B cell (primary cell): ENCODE measurements at regions not wholly inside any gene's neighbourhood (a gene's known extent, or its start where the extent isn't known, plus 50 kb on each side); places are given as distances from the start of the nearest gene placed in this dataset.

Source experiments
- ATAC-seq: fragments of 200-7000 bp; cut with Tn5 transposase; one replicate; pipeline ENCODE4 v1.10.0; 2021; ENCODE audit warnings: low read depth, mild to moderate bottlenecking, moderate number of reproducible peaks, moderate library complexity
- CTCF ChIA-PET: fragments of 350-600 bp; sonication (Branson Sonifier 250); formaldehyde crosslinking; loops from one replicate; lab custom pipeline; 2021; ENCODE audit warnings: antibody characterized with exemption, inconsistent platforms; lab: Charles Lee
- POLR2A ChIA-PET: fragments of 350-600 bp; sonication (Branson Sonifier 250); formaldehyde crosslinking; loops from one replicate; lab custom pipeline; 2021; ENCODE audit warnings: antibody characterized with exemption; lab: Charles Lee
- DNase-seq: peaks from one replicate; pipeline ENCODE4 v3.0.0; 2013
- H2AFZ ChIP-seq: 2 replicates; pipeline ENCODE4 v1.6.1; 2012; ENCODE audit warnings: mild to moderate bottlenecking, low read depth, low read length; ENCODE audit not compliant: insufficient read depth, poor library complexity, severe bottlenecking
- H3K27ac ChIP-seq, 2 donors: 1 replicate in 1 of 2; 2 replicates in 1 of 2; pipeline ENCODE4 v1.5.1; 2012 to 2013; ENCODE audit warnings: low read length in 2 of 2, mild to moderate bottlenecking in 2 of 2, moderate library complexity in 1 of 2
- H3K27me3 ChIP-seq, 4 experiments: fragments of 200-600 bp in 1 of 4; sonication (generic) in 1 of 4; replicated peaks in 1 of 4; 1 replicate in 2 of 4; 2 replicates in 2 of 4; pipeline versions ENCODE4 v1.6.1 to v1.7.0; 2013 to 2016; ENCODE audit warnings: low read length in 3 of 4, mild to moderate bottlenecking in 2 of 4, mixed read lengths in 1 of 4, moderate library complexity in 1 of 4; ENCODE audit not compliant: insufficient read depth in 4 of 4, control insufficient read depth in 3 of 4; ENCODE audit errors: control extremely low read depth in 1 of 4
- H3K36me3 ChIP-seq, 2 experiments: replicated peaks in 1 of 2; 1 replicate in 1 of 2; 2 replicates in 1 of 2; pipeline versions ENCODE4 v1.6.1 to v1.7.1; 2013; ENCODE audit warnings: low read length in 1 of 2; ENCODE audit not compliant: insufficient read depth in 2 of 2, control insufficient read depth in 1 of 2; ENCODE audit errors: control extremely low read depth in 1 of 2, extremely low read depth in 1 of 2
- H3K4me1 ChIP-seq, 2 donors: fragments of 200-600 bp in 1 of 2; sonication (generic) in 1 of 2; 1 replicate in 1 of 2; 2 replicates in 1 of 2; pipeline versions ENCODE4 v1.5.1 to v1.6.1; 2013 to 2017; ENCODE audit warnings: low read length in 2 of 2; ENCODE audit not compliant: control insufficient read depth in 2 of 2, insufficient read depth in 2 of 2
- H3K4me2 ChIP-seq: replicated peaks from 2 replicates; pipeline ENCODE3; 2012; ENCODE audit warnings: mild to moderate bottlenecking, low read depth, low read length; ENCODE audit not compliant: poor library complexity, severe bottlenecking
- H3K4me3 ChIP-seq, 5 experiments: fragments of 200-600 bp in 1 of 5; sonication (generic) in 1 of 5; 1 replicate in 3 of 5; 2 replicates in 2 of 5; pipeline versions ENCODE4 v1.5.1 to v1.7.0; 2011 to 2016; ENCODE audit warnings: low read length in 4 of 5, mild to moderate bottlenecking in 4 of 5, low read depth in 2 of 5, control low read depth in 1 of 5, moderate library complexity in 1 of 5; ENCODE audit not compliant: insufficient read depth in 1 of 5; ENCODE audit errors: control extremely low read depth in 1 of 5, extremely low read depth in 1 of 5
- H3K79me2 ChIP-seq: fragments of 200-600 bp; sonication (generic); one replicate; pipeline ENCODE4 v1.6.0; 2016; ENCODE audit warnings: low read length; ENCODE audit not compliant: control insufficient read depth, insufficient read depth
- H3K9ac ChIP-seq: fragments of 200-600 bp; sonication (generic); 2 replicates; pipeline ENCODE4 v1.6.1; 2017; ENCODE audit warnings: mild to moderate bottlenecking, low read length, moderate library complexity
- H3K9me3 ChIP-seq, 3 donors: one replicate each; pipeline versions ENCODE4 v1.6.1 to v1.7.1; 2013; ENCODE audit warnings: low read length in 2 of 3; ENCODE audit not compliant: control insufficient read depth in 2 of 3, insufficient read depth in 1 of 3; ENCODE audit errors: control extremely low read depth in 1 of 3
- H4K20me1 ChIP-seq: 2 replicates; pipeline ENCODE4 v1.6.0; 2012; ENCODE audit warnings: mild to moderate bottlenecking, low read length; ENCODE audit not compliant: insufficient read depth, control insufficient read depth, poor library complexity, severe bottlenecking
- H3K27ac Mint-ChIP-seq: one replicate; pipeline ENCODE4 v1.8.0; 2021; ENCODE audit warnings: mixed read lengths
- H3K27me3 Mint-ChIP-seq: one replicate; pipeline ENCODE4 v1.8.0; 2021; ENCODE audit warnings: mixed read lengths
- H3K4me1 Mint-ChIP-seq: one replicate; pipeline ENCODE4 v1.8.0; 2021; ENCODE audit warnings: mixed read lengths
- H3K4me3 Mint-ChIP-seq: one replicate; pipeline ENCODE4 v1.8.0; 2021; ENCODE audit warnings: mixed read lengths
- H3K9me3 Mint-ChIP-seq: one replicate; pipeline ENCODE4 v1.8.0; 2022; ENCODE audit warnings: mixed read lengths; ENCODE audit not compliant: insufficient read depth
- EZH2 ChIP-seq: IDR thresholded peaks from 2 replicates; pipeline ENCODE4 v1.6.1; 2012; ENCODE audit warnings: borderline replicate concordance, low read depth, mild to moderate bottlenecking, moderate library complexity, low read length; ENCODE audit not compliant: insufficient read depth, poor library complexity, severe bottlenecking
- WGBS: methylation state at CpG from one replicate; pipeline ENCODE4 v1.1.5; 2013; ENCODE audit warnings: missing lambda C conversion rate; ENCODE audit not compliant: insufficient coverage; 5-methylcytosine and 5-hydroxymethylcytosine counted together
- intact Hi-C: fragments of 100-400 bp; cut with micrococcal nuclease; formaldehyde crosslinking; loops from one replicate; pipeline ENCODE4 v1.10.0; 2022
- TF ChIP-seq, protein P1 (sequence below): fragments of 200-600 bp; IDR thresholded peaks from one replicate; pipeline ENCODE4 v1.8.0; 2022; ENCODE audit warnings: antibody characterized with exemption, mild to moderate bottlenecking

DNA sequence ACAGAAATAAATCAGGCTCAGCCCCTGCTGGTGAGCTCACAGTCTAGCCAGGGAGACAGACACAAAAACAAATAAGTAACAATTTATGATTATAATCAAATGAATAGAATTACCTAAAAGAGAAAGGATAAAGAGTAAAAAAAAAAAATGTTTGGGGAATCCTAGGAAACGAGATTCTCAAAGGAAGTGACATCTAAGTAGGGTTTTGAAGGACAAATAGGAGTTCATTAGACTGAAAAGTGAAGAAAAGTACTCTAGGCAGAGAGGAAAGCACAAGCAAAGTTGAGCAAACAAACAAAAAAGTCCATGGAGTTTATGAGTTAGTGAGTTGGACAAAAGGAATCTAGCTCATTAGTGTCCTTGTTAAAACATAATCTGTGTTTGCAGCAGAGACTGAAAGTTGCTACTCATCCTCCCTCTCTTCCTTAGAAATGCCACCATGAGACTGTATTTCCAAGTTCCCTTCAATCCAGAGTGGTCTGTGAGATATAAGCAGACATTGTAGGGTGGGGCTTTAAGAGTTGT is 145.6 kb downstream of the SPATA18 start:
- Histone ChIP-seq H3K4me3 (no peak overlapping the region), H3K27me3 (no peaks in the 10 kb centered on the region), H3K4me2 (no peak overlapping the region), H4K20me1 (no peaks in the 10 kb centered on the region), H2AFZ (no peak overlapping the region), H3K79me2 (no peaks in the 10 kb centered on the region), H3K4me1 (no peaks in the 10 kb centered on the region), H3K9ac (no peak overlapping the region), H3K27ac (no peak overlapping the region), H3K9me3 (no peaks in the 10 kb centered on the region), H3K36me3 (no peaks in the 10 kb centered on the region)
- Mint-ChIP-seq H3K27ac (no peak overlapping the region), H3K27me3 (no peaks in the 10 kb centered on the region), H3K9me3 (no peaks in the 10 kb centered on the region), H3K4me3 (no peak overlapping the region), H3K4me1 (no peaks in the 10 kb centered on the region)
- no peak for DNase-seq
- ATAC-seq: no peak
- ChIA-PET POLR2A (no interaction called here), CTCF (no interaction called here)
- 50% methylated on average over 1 of the region's 1 CpG for WGBS
- TF ChIP-seq, protein P1, sequence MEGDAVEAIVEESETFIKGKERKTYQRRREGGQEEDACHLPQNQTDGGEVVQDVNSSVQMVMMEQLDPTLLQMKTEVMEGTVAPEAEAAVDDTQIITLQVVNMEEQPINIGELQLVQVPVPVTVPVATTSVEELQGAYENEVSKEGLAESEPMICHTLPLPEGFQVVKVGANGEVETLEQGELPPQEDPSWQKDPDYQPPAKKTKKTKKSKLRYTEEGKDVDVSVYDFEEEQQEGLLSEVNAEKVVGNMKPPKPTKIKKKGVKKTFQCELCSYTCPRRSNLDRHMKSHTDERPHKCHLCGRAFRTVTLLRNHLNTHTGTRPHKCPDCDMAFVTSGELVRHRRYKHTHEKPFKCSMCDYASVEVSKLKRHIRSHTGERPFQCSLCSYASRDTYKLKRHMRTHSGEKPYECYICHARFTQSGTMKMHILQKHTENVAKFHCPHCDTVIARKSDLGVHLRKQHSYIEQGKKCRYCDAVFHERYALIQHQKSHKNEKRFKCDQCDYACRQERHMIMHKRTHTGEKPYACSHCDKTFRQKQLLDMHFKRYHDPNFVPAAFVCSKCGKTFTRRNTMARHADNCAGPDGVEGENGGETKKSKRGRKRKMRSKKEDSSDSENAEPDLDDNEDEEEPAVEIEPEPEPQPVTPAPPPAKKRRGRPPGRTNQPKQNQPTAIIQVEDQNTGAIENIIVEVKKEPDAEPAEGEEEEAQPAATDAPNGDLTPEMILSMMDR: no peak
- no peak for TF ChIP-seq EZH2
- intact Hi-C loops: no loop called here

DNA sequence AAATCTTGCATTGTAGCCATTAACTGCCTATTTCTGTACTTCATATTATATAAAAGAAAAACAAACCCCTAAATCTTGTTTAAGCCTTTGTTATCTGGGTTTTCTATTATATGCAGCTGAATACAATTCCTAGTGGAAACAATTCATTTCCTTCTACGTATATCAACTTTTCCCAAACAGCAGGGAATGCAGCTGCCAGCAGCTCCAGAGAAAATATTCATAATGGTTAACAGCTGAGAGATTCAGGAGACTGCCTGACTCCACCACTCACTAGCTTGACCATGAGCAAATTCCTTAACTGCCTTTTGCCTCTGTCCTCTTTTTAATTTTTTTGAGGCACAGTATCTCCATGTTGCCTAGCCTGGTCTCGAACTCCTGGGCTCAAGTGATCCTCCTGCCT is 146.2 kb downstream of the SPATA18 start:
- Mint-ChIP-seq H3K4me1 (no peaks in the 10 kb centered on the region), H3K27me3 (no peaks in the 10 kb centered on the region), H3K9me3 (no peaks in the 10 kb centered on the region), H3K27ac (no peak overlapping the region), H3K4me3 (no peak overlapping the region)
- Histone ChIP-seq H3K36me3 (no peaks in the 10 kb centered on the region), H3K4me2 (no peak overlapping the region), H3K4me3 (no peak overlapping the region), H4K20me1 (no peaks in the 10 kb centered on the region), H3K79me2 (no peaks in the 10 kb centered on the region), H2AFZ (no peak overlapping the region), H3K9ac (no peak overlapping the region), H3K9me3 (no peaks in the 10 kb centered on the region), H3K27me3 (no peaks in the 10 kb centered on the region), H3K4me1 (no peaks in the 10 kb centered on the region), H3K27ac (no peak overlapping the region)
- WGBS: no CpG with 5 or more reads among the region's 2 CpGs
- DNase-seq: no peak
- no peak for ATAC-seq
- intact Hi-C loops: no loop called here
- CTCF ChIA-PET: no interaction called here
- POLR2A ChIA-PET: no interaction called here
- TF ChIP-seq EZH2: no peak
- TF ChIP-seq, protein P1: no peak
